H1 (cell line): ENCODE measurements at regions not wholly inside any gene's neighbourhood (a gene's known extent, or its start where the extent isn't known, plus 50 kb on each side); places are given as distances from the start of the nearest gene placed in this dataset.

Experiments
- CTCF ChIA-PET: fragments of 300-600 bp; sonication (Branson Sonifier 250); formaldehyde crosslinking; loops from one replicate; lab custom pipeline; 2021; ENCODE audit not compliant: partially characterized antibody; lab: Charles Lee
- POLR2A ChIA-PET: fragments of 300-600 bp; sonication (Branson Sonifier 250); formaldehyde crosslinking; loops from one replicate; lab custom pipeline; 2021; ENCODE audit warnings: inconsistent platforms; ENCODE audit not compliant: partially characterized antibody; lab: Charles Lee
- DNase-seq, 2 experiments: peaks; one replicate each; pipeline versions ENCODE4 v3.0.0 to v3.0.0-alpha.2; 2010 to 2022; ENCODE audit warnings: low spot score in 2 of 2, low read depth in 1 of 2, mixed read lengths in 1 of 2
- FAIRE-seq: peaks from 2 replicates; lab custom pipeline; 2011; peaks lifted over from hg19 to GRCh38; lab: Jason Lieb, UNC
- H2AFZ ChIP-seq: 2 replicates; pipeline ENCODE4 v1.8.1; 2012; ENCODE audit warnings: low read length, inconsistent platforms
- H2AK5ac ChIP-seq: 2 replicates; pipeline ENCODE4 v1.6.1; 2013; ENCODE audit warnings: low read depth, low read length
- H2BK120ac ChIP-seq: replicated peaks from 2 replicates; pipeline ENCODE3; 2013; ENCODE audit warnings: low read depth, low read length, inconsistent platforms
- H2BK12ac ChIP-seq: 2 replicates; pipeline ENCODE4 v1.6.1; 2013; ENCODE audit warnings: low read depth, low read length
- H2BK15ac ChIP-seq: 2 replicates; pipeline ENCODE4 v1.6.1; 2013; ENCODE audit warnings: low read length
- H2BK20ac ChIP-seq: 2 replicates; pipeline ENCODE4 v1.6.1; 2013; ENCODE audit warnings: low read length
- H2BK5ac ChIP-seq: 2 replicates; pipeline ENCODE4 v1.6.1; 2013; ENCODE audit warnings: low read depth, low read length
- H3K14ac ChIP-seq: 2 replicates; pipeline ENCODE4 v1.6.1; 2013; ENCODE audit warnings: inconsistent platforms; ENCODE audit not compliant: insufficient read length
- H3K18ac ChIP-seq: 2 replicates; pipeline ENCODE4 v1.6.1; 2013; ENCODE audit warnings: low read length; ENCODE audit errors: extremely low read depth
- H3K23ac ChIP-seq: 2 replicates; pipeline ENCODE4 v1.6.1; 2013; ENCODE audit warnings: inconsistent platforms; ENCODE audit not compliant: insufficient read length
- H3K23me2 ChIP-seq: 2 replicates; pipeline ENCODE4 v1.6.1; 2013; ENCODE audit warnings: low read depth, low read length
- H3K27ac ChIP-seq: 2 replicates; pipeline ENCODE4 v1.6.1; 2011; ENCODE audit warnings: low read depth, low read length, inconsistent platforms
- H3K27me3 ChIP-seq, 4 experiments: replicated peaks in 1 of 4; 1 replicate in 1 of 4; 2 replicates in 3 of 4; pipeline versions ENCODE4 v1.6.1 to v1.8.1; 2011 to 2013; ENCODE audit warnings: low read length in 3 of 4, mild to moderate bottlenecking in 3 of 4, inconsistent platforms in 2 of 4, mixed read lengths in 2 of 4, moderate library complexity in 1 of 4; ENCODE audit not compliant: control insufficient read depth in 3 of 4, insufficient read depth in 3 of 4; ENCODE audit errors: extremely low read depth in 1 of 4
- H3K36me3 ChIP-seq, 4 experiments: 2 replicates each; pipeline versions ENCODE4 v1.6.1 to v1.8.1; 2011 to 2013; ENCODE audit warnings: mild to moderate bottlenecking in 4 of 4, low read length in 3 of 4, moderate library complexity in 2 of 4, control low read depth in 1 of 4, inconsistent platforms in 1 of 4; ENCODE audit not compliant: insufficient read depth in 4 of 4, control insufficient read depth in 2 of 4
- H3K4ac ChIP-seq: replicated peaks from 2 replicates; pipeline ENCODE3; 2013; ENCODE audit warnings: low read length, low read depth, mixed read lengths, inconsistent platforms; ENCODE audit not compliant: insufficient read length
- H3K4me1 ChIP-seq, 4 experiments: replicated peaks in 1 of 4; 1 replicate in 1 of 4; 2 replicates in 3 of 4; pipeline versions ENCODE4 v1.6.1 to v1.8.1; 2011 to 2013; ENCODE audit warnings: low read length in 3 of 4, inconsistent platforms in 2 of 4, mixed read lengths in 1 of 4; ENCODE audit not compliant: insufficient read depth in 4 of 4, control insufficient read depth in 3 of 4
- H3K4me2 ChIP-seq, 2 experiments: 2 replicates each; pipeline versions ENCODE4 v1.6.1 to v1.8.1; 2011 to 2013; ENCODE audit warnings: low read depth in 2 of 2, low read length in 2 of 2, control low read depth in 1 of 2, inconsistent platforms in 1 of 2, mild to moderate bottlenecking in 1 of 2; ENCODE audit not compliant: insufficient read depth in 1 of 2
- H3K4me3 ChIP-seq, 4 experiments: fragments of 200-600, 300-600 bp in 1 of 4; sonication (generic), shearing (Covaris generic), sonication (Bioruptor Twin) in 1 of 4; 2 replicates each; pipeline versions ENCODE4 v1.5.1 to v1.8.1; 2011 to 2016; ENCODE audit warnings: low read length in 4 of 4, low read depth in 3 of 4, control low read depth in 2 of 4, inconsistent platforms in 2 of 4, mild to moderate bottlenecking in 2 of 4, mixed read lengths in 1 of 4, moderate library complexity in 1 of 4; ENCODE audit not compliant: insufficient read depth in 2 of 4; ENCODE audit errors: extremely low read depth in 1 of 4
- H3K56ac ChIP-seq: replicated peaks from 2 replicates; pipeline ENCODE3; 2013; ENCODE audit warnings: low read depth, mild to moderate bottlenecking, mixed read lengths, low read length, inconsistent platforms; ENCODE audit not compliant: insufficient read length
- H3K79me1 ChIP-seq: 2 replicates; pipeline ENCODE4 v1.6.1; 2013; ENCODE audit warnings: low read depth, low read length, control low read depth
- H3K79me2 ChIP-seq, 2 experiments: 2 replicates each; pipeline versions ENCODE4 v1.6.1 to v1.8.1; 2012 to 2013; ENCODE audit warnings: low read length in 2 of 2, mild to moderate bottlenecking in 2 of 2, inconsistent platforms in 1 of 2; ENCODE audit not compliant: insufficient read depth in 2 of 2, control insufficient read depth in 1 of 2
- H3K9ac ChIP-seq, 4 experiments: replicated peaks in 1 of 4; 1 replicate in 1 of 4; 2 replicates in 3 of 4; pipeline versions ENCODE4 v1.6.1 to v1.8.1; 2011 to 2013; ENCODE audit warnings: low read depth in 3 of 4, low read length in 3 of 4, control low read depth in 2 of 4, mild to moderate bottlenecking in 2 of 4, moderate library complexity in 2 of 4, inconsistent platforms in 1 of 4; ENCODE audit errors: extremely low read depth in 1 of 4
- H3K9me3 ChIP-seq, 2 experiments: 2 replicates each; pipeline versions ENCODE4 v1.6.1 to v1.8.1; 2012 to 2013; ENCODE audit warnings: mild to moderate bottlenecking in 2 of 2, moderate library complexity in 2 of 2, control low read depth in 1 of 2, inconsistent platforms in 1 of 2, low read depth in 1 of 2, low read length in 1 of 2, mixed read lengths in 1 of 2; ENCODE audit not compliant: insufficient read depth in 2 of 2
- H4K20me1 ChIP-seq, 2 experiments: replicated peaks in 1 of 2; 2 replicates each; pipeline versions ENCODE3 to v1.8.1; 2011 to 2013; ENCODE audit warnings: inconsistent platforms in 2 of 2, low read length in 2 of 2, mild to moderate bottlenecking in 1 of 2; ENCODE audit not compliant: insufficient read depth in 2 of 2, control insufficient read depth in 1 of 2
- H4K5ac ChIP-seq: 2 replicates; pipeline ENCODE4 v1.6.1; 2013; ENCODE audit warnings: low read length, low read depth, mixed read lengths, inconsistent platforms; ENCODE audit not compliant: insufficient read length
- H4K8ac ChIP-seq: 2 replicates; pipeline ENCODE4 v1.8.0; 2013; ENCODE audit warnings: mild to moderate bottlenecking, moderate library complexity, low read length, inconsistent platforms; ENCODE audit not compliant: insufficient read depth; ENCODE audit errors: extremely low read depth
- H4K91ac ChIP-seq: replicated peaks from 2 replicates; pipeline ENCODE3; 2013; ENCODE audit warnings: low read length, mixed read lengths, inconsistent platforms; ENCODE audit not compliant: insufficient read length
- WGBS, 2 experiments: shearing (Covaris generic) in 1 of 2; methylation state at CpG; one replicate each; pipeline versions ENCODE4 v1.1.6 to v1.1.7; 2013 to 2015; ENCODE audit warnings: low lambda C conversion rate in 2 of 2, mixed read lengths in 2 of 2, inconsistent platforms in 1 of 2, low coverage in 1 of 2, missing lambda C conversion rate in 1 of 2; ENCODE audit not compliant: insufficient replicate concordance in 2 of 2, insufficient coverage in 1 of 2, insufficient read length in 1 of 2; ENCODE audit errors: extremely low coverage in 1 of 2, missing lambda C conversion rate in 1 of 2; 5-methylcytosine and 5-hydroxymethylcytosine counted together

GRCh38 chr5:86689103-86689729, 71.5 kb downstream of the COX7C start:
- Histone ChIP-seq H4K8ac (no peak overlapping the region), H4K91ac (no peak overlapping the region), H3K27ac (no peak overlapping the region), H2BK5ac (no peak overlapping the region), H2BK12ac (no peak overlapping the region), H3K79me1 (no peaks in the 10 kb centered on the region), H2AFZ (no peak overlapping the region), H2BK120ac (no peak overlapping the region), H3K23me2 (no peaks in the 10 kb centered on the region), H3K18ac (no peak overlapping the region), H3K4me2 (no peak overlapping the region), H3K9me3 (no peaks in the 10 kb centered on the region), H2AK5ac (no peak overlapping the region), H3K4ac (no peak overlapping the region), H3K14ac (no peak overlapping the region), H2BK20ac (no peak overlapping the region), H2BK15ac (no peak overlapping the region), H3K23ac (no peak overlapping the region), H3K4me3 (no peak overlapping the region), H3K36me3 (no peaks in the 10 kb centered on the region), H3K79me2 (no peaks in the 10 kb centered on the region), H3K56ac (no peak overlapping the region), H3K27me3 (no peaks in the 10 kb centered on the region), H4K20me1 (no peaks in the 10 kb centered on the region), H4K5ac (no peak overlapping the region), H3K4me1 (no peaks in the 10 kb centered on the region), H3K9ac (no peak overlapping the region)
- ChIA-PET CTCF (interaction anchor here (0.7 to 3.1 kb wide), 4 partner anchors 10 to 225 kb away, joined by 3 to 15 read pairs (median 4); no protein-coding TSS in a partner anchor), POLR2A (no interaction called here)
- WGBS, 2 experiments, result 94% methylated on average over 1 of the region's 1 CpG; no CpG with 5 or more reads in 1 of the 2 experiments
- no peak for DNase-seq
- no peak for FAIRE-seq
